H1 (cell line): ENCODE measurements at regions not wholly inside any gene's neighbourhood (a gene's known extent, or its start where the extent isn't known, plus 50 kb on each side); places are given as distances from the start of the nearest gene placed in this dataset.
"Not testable (repeated sequence)": the region's sequence is repeated elsewhere in the genome, so short reads cannot be mapped to it uniquely, and the experiment has no call there.

Experiments used
- CTCF ChIA-PET: fragments of 300-600 bp; sonication (Branson Sonifier 250); formaldehyde crosslinking; loops from one replicate; lab custom pipeline; 2021; ENCODE audit not compliant: partially characterized antibody; lab: Charles Lee
- POLR2A ChIA-PET: fragments of 300-600 bp; sonication (Branson Sonifier 250); formaldehyde crosslinking; loops from one replicate; lab custom pipeline; 2021; ENCODE audit warnings: inconsistent platforms; ENCODE audit not compliant: partially characterized antibody; lab: Charles Lee
- DNase-seq, 2 experiments: peaks; one replicate each; pipeline versions ENCODE4 v3.0.0 to v3.0.0-alpha.2; 2010 to 2022; ENCODE audit warnings: low spot score in 2 of 2, low read depth in 1 of 2, mixed read lengths in 1 of 2
- FAIRE-seq: peaks from 2 replicates; lab custom pipeline; 2011; peaks lifted over from hg19 to GRCh38; lab: Jason Lieb, UNC
- H2AFZ ChIP-seq: 2 replicates; pipeline ENCODE4 v1.8.1; 2012; ENCODE audit warnings: low read length, inconsistent platforms
- H2AK5ac ChIP-seq: 2 replicates; pipeline ENCODE4 v1.6.1; 2013; ENCODE audit warnings: low read depth, low read length
- H2BK120ac ChIP-seq: replicated peaks from 2 replicates; pipeline ENCODE3; 2013; ENCODE audit warnings: low read depth, low read length, inconsistent platforms
- H2BK12ac ChIP-seq: 2 replicates; pipeline ENCODE4 v1.6.1; 2013; ENCODE audit warnings: low read depth, low read length
- H2BK15ac ChIP-seq: 2 replicates; pipeline ENCODE4 v1.6.1; 2013; ENCODE audit warnings: low read length
- H2BK20ac ChIP-seq: 2 replicates; pipeline ENCODE4 v1.6.1; 2013; ENCODE audit warnings: low read length
- H2BK5ac ChIP-seq: 2 replicates; pipeline ENCODE4 v1.6.1; 2013; ENCODE audit warnings: low read depth, low read length
- H3K14ac ChIP-seq: 2 replicates; pipeline ENCODE4 v1.6.1; 2013; ENCODE audit warnings: inconsistent platforms; ENCODE audit not compliant: insufficient read length
- H3K18ac ChIP-seq: 2 replicates; pipeline ENCODE4 v1.6.1; 2013; ENCODE audit warnings: low read length; ENCODE audit errors: extremely low read depth
- H3K23ac ChIP-seq: 2 replicates; pipeline ENCODE4 v1.6.1; 2013; ENCODE audit warnings: inconsistent platforms; ENCODE audit not compliant: insufficient read length
- H3K23me2 ChIP-seq: 2 replicates; pipeline ENCODE4 v1.6.1; 2013; ENCODE audit warnings: low read depth, low read length
- H3K27ac ChIP-seq: 2 replicates; pipeline ENCODE4 v1.6.1; 2011; ENCODE audit warnings: low read depth, low read length, inconsistent platforms
- H3K27me3 ChIP-seq, 4 experiments: replicated peaks in 1 of 4; 1 replicate in 1 of 4; 2 replicates in 3 of 4; pipeline versions ENCODE4 v1.6.1 to v1.8.1; 2011 to 2013; ENCODE audit warnings: low read length in 3 of 4, mild to moderate bottlenecking in 3 of 4, inconsistent platforms in 2 of 4, mixed read lengths in 2 of 4, moderate library complexity in 1 of 4; ENCODE audit not compliant: control insufficient read depth in 3 of 4, insufficient read depth in 3 of 4; ENCODE audit errors: extremely low read depth in 1 of 4
- H3K36me3 ChIP-seq, 4 experiments: 2 replicates each; pipeline versions ENCODE4 v1.6.1 to v1.8.1; 2011 to 2013; ENCODE audit warnings: mild to moderate bottlenecking in 4 of 4, low read length in 3 of 4, moderate library complexity in 2 of 4, control low read depth in 1 of 4, inconsistent platforms in 1 of 4; ENCODE audit not compliant: insufficient read depth in 4 of 4, control insufficient read depth in 2 of 4
- H3K4ac ChIP-seq: replicated peaks from 2 replicates; pipeline ENCODE3; 2013; ENCODE audit warnings: low read length, low read depth, mixed read lengths, inconsistent platforms; ENCODE audit not compliant: insufficient read length
- H3K4me1 ChIP-seq, 4 experiments: replicated peaks in 1 of 4; 1 replicate in 1 of 4; 2 replicates in 3 of 4; pipeline versions ENCODE4 v1.6.1 to v1.8.1; 2011 to 2013; ENCODE audit warnings: low read length in 3 of 4, inconsistent platforms in 2 of 4, mixed read lengths in 1 of 4; ENCODE audit not compliant: insufficient read depth in 4 of 4, control insufficient read depth in 3 of 4
- H3K4me2 ChIP-seq, 2 experiments: 2 replicates each; pipeline versions ENCODE4 v1.6.1 to v1.8.1; 2011 to 2013; ENCODE audit warnings: low read depth in 2 of 2, low read length in 2 of 2, control low read depth in 1 of 2, inconsistent platforms in 1 of 2, mild to moderate bottlenecking in 1 of 2; ENCODE audit not compliant: insufficient read depth in 1 of 2
- H3K4me3 ChIP-seq, 4 experiments: fragments of 200-600, 300-600 bp in 1 of 4; sonication (generic), shearing (Covaris generic), sonication (Bioruptor Twin) in 1 of 4; 2 replicates each; pipeline versions ENCODE4 v1.5.1 to v1.8.1; 2011 to 2016; ENCODE audit warnings: low read length in 4 of 4, low read depth in 3 of 4, control low read depth in 2 of 4, inconsistent platforms in 2 of 4, mild to moderate bottlenecking in 2 of 4, mixed read lengths in 1 of 4, moderate library complexity in 1 of 4; ENCODE audit not compliant: insufficient read depth in 2 of 4; ENCODE audit errors: extremely low read depth in 1 of 4
- H3K56ac ChIP-seq: replicated peaks from 2 replicates; pipeline ENCODE3; 2013; ENCODE audit warnings: low read depth, mild to moderate bottlenecking, mixed read lengths, low read length, inconsistent platforms; ENCODE audit not compliant: insufficient read length
- H3K79me1 ChIP-seq: 2 replicates; pipeline ENCODE4 v1.6.1; 2013; ENCODE audit warnings: low read depth, low read length, control low read depth
- H3K79me2 ChIP-seq, 2 experiments: 2 replicates each; pipeline versions ENCODE4 v1.6.1 to v1.8.1; 2012 to 2013; ENCODE audit warnings: low read length in 2 of 2, mild to moderate bottlenecking in 2 of 2, inconsistent platforms in 1 of 2; ENCODE audit not compliant: insufficient read depth in 2 of 2, control insufficient read depth in 1 of 2
- H3K9ac ChIP-seq, 4 experiments: replicated peaks in 1 of 4; 1 replicate in 1 of 4; 2 replicates in 3 of 4; pipeline versions ENCODE4 v1.6.1 to v1.8.1; 2011 to 2013; ENCODE audit warnings: low read depth in 3 of 4, low read length in 3 of 4, control low read depth in 2 of 4, mild to moderate bottlenecking in 2 of 4, moderate library complexity in 2 of 4, inconsistent platforms in 1 of 4; ENCODE audit errors: extremely low read depth in 1 of 4
- H3K9me3 ChIP-seq, 2 experiments: 2 replicates each; pipeline versions ENCODE4 v1.6.1 to v1.8.1; 2012 to 2013; ENCODE audit warnings: mild to moderate bottlenecking in 2 of 2, moderate library complexity in 2 of 2, control low read depth in 1 of 2, inconsistent platforms in 1 of 2, low read depth in 1 of 2, low read length in 1 of 2, mixed read lengths in 1 of 2; ENCODE audit not compliant: insufficient read depth in 2 of 2
- H4K20me1 ChIP-seq, 2 experiments: replicated peaks in 1 of 2; 2 replicates each; pipeline versions ENCODE3 to v1.8.1; 2011 to 2013; ENCODE audit warnings: inconsistent platforms in 2 of 2, low read length in 2 of 2, mild to moderate bottlenecking in 1 of 2; ENCODE audit not compliant: insufficient read depth in 2 of 2, control insufficient read depth in 1 of 2
- H4K5ac ChIP-seq: 2 replicates; pipeline ENCODE4 v1.6.1; 2013; ENCODE audit warnings: low read length, low read depth, mixed read lengths, inconsistent platforms; ENCODE audit not compliant: insufficient read length
- H4K8ac ChIP-seq: 2 replicates; pipeline ENCODE4 v1.8.0; 2013; ENCODE audit warnings: mild to moderate bottlenecking, moderate library complexity, low read length, inconsistent platforms; ENCODE audit not compliant: insufficient read depth; ENCODE audit errors: extremely low read depth
- H4K91ac ChIP-seq: replicated peaks from 2 replicates; pipeline ENCODE3; 2013; ENCODE audit warnings: low read length, mixed read lengths, inconsistent platforms; ENCODE audit not compliant: insufficient read length
- WGBS, 2 experiments: shearing (Covaris generic) in 1 of 2; methylation state at CpG; one replicate each; pipeline versions ENCODE4 v1.1.6 to v1.1.7; 2013 to 2015; ENCODE audit warnings: low lambda C conversion rate in 2 of 2, mixed read lengths in 2 of 2, inconsistent platforms in 1 of 2, low coverage in 1 of 2, missing lambda C conversion rate in 1 of 2; ENCODE audit not compliant: insufficient replicate concordance in 2 of 2, insufficient coverage in 1 of 2, insufficient read length in 1 of 2; ENCODE audit errors: extremely low coverage in 1 of 2, missing lambda C conversion rate in 1 of 2; 5-methylcytosine and 5-hydroxymethylcytosine counted together

DNA sequence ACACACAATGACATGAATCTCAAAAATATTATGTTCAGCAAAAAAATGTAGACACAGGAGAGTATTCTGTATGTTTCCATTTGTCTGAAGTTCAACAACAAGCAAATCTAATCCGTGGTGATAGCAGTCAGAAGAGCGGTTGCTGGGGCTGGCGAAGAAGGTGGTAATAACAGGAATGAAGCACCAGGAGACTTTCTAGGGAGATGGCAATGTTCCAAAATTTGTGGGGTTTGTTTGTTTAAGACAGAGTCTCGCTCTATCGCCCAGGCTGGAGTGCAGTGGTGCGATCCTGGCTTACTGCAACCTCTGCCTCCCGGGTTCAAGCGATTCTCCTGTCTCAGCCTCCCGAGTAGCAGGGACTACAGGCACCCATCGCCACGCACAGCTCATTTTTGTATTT lies 177.8 kb downstream of the FOXB1 start:
- DNase-seq, FAIRE-seq, H3K23ac ChIP-seq, H3K4ac ChIP-seq, H2BK15ac ChIP-seq, H4K8ac ChIP-seq, H3K79me1 ChIP-seq, H3K27ac ChIP-seq, H3K36me3 ChIP-seq, H3K56ac ChIP-seq, H4K20me1 ChIP-seq, H3K9me3 ChIP-seq, POLR2A ChIA-PET, H2BK20ac ChIP-seq, H3K27me3 ChIP-seq, H2BK5ac ChIP-seq, H3K4me2 ChIP-seq, H4K5ac ChIP-seq, H3K79me2 ChIP-seq, H3K18ac ChIP-seq, H3K4me3 ChIP-seq, H2BK120ac ChIP-seq, H3K14ac ChIP-seq, H3K9ac ChIP-seq, H3K4me1 ChIP-seq, H4K91ac ChIP-seq, H2BK12ac ChIP-seq, H2AK5ac ChIP-seq, H3K23me2 ChIP-seq, H2AFZ ChIP-seq: not testable (repeated sequence)
- WGBS, 2 experiments, result 92% methylated on average over 11 of the region's 11 CpGs; no CpG with 5 or more reads in 1 of the 2 experiments
- CTCF ChIA-PET, result interaction anchor here (0.7 to 1.3 kb wide), 6 partner anchors 8 to 144 kb away, joined by 3 to 4 read pairs (median 3); no protein-coding TSS in a partner anchor
